Bronchial epithelial cell (primary cell): ENCODE measurements at regions not wholly inside any gene's neighbourhood (a gene's known extent, or its start where the extent isn't known, plus 50 kb on each side); places are given as distances from the start of the nearest gene placed in this dataset.
A peak's percentile ranks its signal among the peaks of the same experiment; 100 is the strongest.

Experiments
- DNase-seq: peaks from one replicate; pipeline ENCODE4 v3.0.0-alpha.2; 2010; ENCODE audit warnings: low read depth
- FAIRE-seq: peaks from 2 replicates; lab custom pipeline; 2011; peaks lifted over from hg19 to GRCh38; lab: Jason Lieb, UNC
- H3K27me3 ChIP-seq: 2 replicates; pipeline ENCODE4 v1.5.1; 2011; ENCODE audit warnings: low read length; ENCODE audit not compliant: control insufficient read depth, insufficient read depth
- H3K36me3 ChIP-seq: 2 replicates; pipeline ENCODE4 v1.5.1; 2011; ENCODE audit warnings: low read length; ENCODE audit not compliant: control insufficient read depth, insufficient read depth
- H3K4me3 ChIP-seq: 2 replicates; pipeline ENCODE4 v1.5.1; 2011; ENCODE audit warnings: mild to moderate bottlenecking, low read depth, low read length, control low read depth
- CTCF ChIP-seq: IDR thresholded peaks from 2 replicates; pipeline ENCODE4 v1.5.1; 2011; ENCODE audit warnings: mild to moderate bottlenecking, moderate library complexity, low read length, control low read depth, inconsistent platforms; ENCODE audit not compliant: insufficient read depth, severe bottlenecking

- peak; percentile 66 for DNase-seq
- Histone ChIP-seq H3K36me3 (no peaks in the 10 kb centered on the region), H3K27me3 (no peaks in the 10 kb centered on the region), H3K4me3 (no peak overlapping the region)
- TF ChIP-seq CTCF, result no peak
- FAIRE-seq, result no peak
Measured at GRCh38 chr13:72500851-72501250, 226.6 kb downstream of the MZT1 start.

- Histone ChIP-seq H3K36me3 (no peaks in the 10 kb centered on the region), H3K4me3 (no peak overlapping the region), H3K27me3 (no peaks in the 10 kb centered on the region)
- DNase-seq, result no peak
- TF ChIP-seq CTCF, result no peak
- no peak for FAIRE-seq
Measured at GRCh38 chr13:72495681-72496080, 231.7 kb downstream of the MZT1 start.

GRCh38 chr13:72489751-72490150, 237.7 kb downstream of the MZT1 start:
- FAIRE-seq (no peak), DNase-seq (no peak)
- no peak overlapping the region for H3K4me3 ChIP-seq
- TF ChIP-seq CTCF, result no peak
- H3K36me3 ChIP-seq, result no peaks in the 10 kb centered on the region
- no peaks in the 10 kb centered on the region for H3K27me3 ChIP-seq

GRCh38 chr13:72473321-72473720, 254.1 kb downstream of the MZT1 start:
- Histone ChIP-seq H3K36me3 (no peaks in the 10 kb centered on the region), H3K4me3 (no peak overlapping the region), H3K27me3 (no peaks in the 10 kb centered on the region)
- no peak for TF ChIP-seq CTCF
- FAIRE-seq (no peak), DNase-seq (no peak)

- no peak for TF ChIP-seq CTCF
Measured at GRCh38 chr13:72469906-72470305, 257.5 kb downstream of the MZT1 start.

GRCh38 chr13:72463561-72463960, 263.9 kb downstream of the MZT1 start:
- no peaks in the 10 kb centered on the region for H3K36me3 ChIP-seq
- no peak for FAIRE-seq
- no peak for TF ChIP-seq CTCF
- no peak overlapping the region for H3K4me3 ChIP-seq
- no peaks in the 10 kb centered on the region for H3K27me3 ChIP-seq
- DNase-seq, result no peak

More at GRCh38 chr13:72469906-72470305, 257.5 kb downstream of the MZT1 start:
- Histone ChIP-seq H3K4me3 (no peak overlapping the region), H3K27me3 (no peaks in the 10 kb centered on the region), H3K36me3 (no peaks in the 10 kb centered on the region)
- FAIRE-seq (no peak), DNase-seq (no peak)
